Natural killer cell (primary cell): ENCODE measurements at regions not wholly inside any gene's neighbourhood (a gene's known extent, or its start where the extent isn't known, plus 50 kb on each side); places are given as distances from the start of the nearest gene placed in this dataset.
A peak's percentile ranks its signal among the peaks of the same experiment; 100 is the strongest.

Source experiments
- ATAC-seq, 3 donors: fragments of 150-1000 bp in 2 of 3; fragments of 200-7000 bp in 1 of 3; cut with Tn5 transposase; 1 replicate in 1 of 3; 2 replicates in 2 of 3; pipeline ENCODE4 v1.10.0; 2021; ENCODE audit warnings: mild to moderate bottlenecking in 2 of 3, moderate library complexity in 2 of 3
- DNase-seq, 2 donors: peaks; one replicate each; pipeline versions ENCODE4 v3.0.0 to v3.0.0-alpha.2; 2013 to 2021; ENCODE audit warnings: mixed read lengths in 1 of 2
- H3K27ac ChIP-seq: one replicate; pipeline ENCODE4 v1.5.1; 2013; ENCODE audit warnings: mild to moderate bottlenecking, low read length
- H3K27me3 ChIP-seq: one replicate; pipeline ENCODE4 v1.6.1; 2013; ENCODE audit warnings: low read length; ENCODE audit not compliant: control insufficient read depth, insufficient read depth
- H3K36me3 ChIP-seq: one replicate; pipeline ENCODE4 v1.6.1; 2013; ENCODE audit warnings: low read length; ENCODE audit not compliant: control insufficient read depth, insufficient read depth
- H3K4me1 ChIP-seq: one replicate; pipeline ENCODE4 v1.6.1; 2013; ENCODE audit warnings: low read length; ENCODE audit not compliant: control insufficient read depth, insufficient read depth
- H3K4me3 ChIP-seq: one replicate; pipeline ENCODE4 v1.5.1; 2013; ENCODE audit warnings: low read length
- H3K9me3 ChIP-seq: one replicate; pipeline ENCODE4 v1.6.1; 2013; ENCODE audit warnings: low read length; ENCODE audit not compliant: control insufficient read depth, insufficient read depth
- H3K27ac Mint-ChIP-seq, 2 donors: one replicate each; pipeline ENCODE4 v1.8.0; 2022; ENCODE audit warnings: mild to moderate bottlenecking in 2 of 2, mixed read lengths in 2 of 2, moderate library complexity in 1 of 2
- H3K27me3 Mint-ChIP-seq, 2 donors: one replicate each; pipeline ENCODE4 v1.8.0; 2022; ENCODE audit warnings: low read depth in 2 of 2, mixed read lengths in 2 of 2
- H3K36me3 Mint-ChIP-seq: one replicate; pipeline ENCODE4 v1.8.0; 2022; ENCODE audit warnings: mixed read lengths
- H3K4me1 Mint-ChIP-seq, 2 donors: one replicate each; pipeline ENCODE4 v1.8.0; 2022; ENCODE audit warnings: mixed read lengths in 2 of 2
- H3K4me3 Mint-ChIP-seq: one replicate; pipeline ENCODE4 v1.8.0; 2022; ENCODE audit warnings: mild to moderate bottlenecking, moderate library complexity, mixed read lengths
- H3K9me3 Mint-ChIP-seq, 2 donors: one replicate each; pipeline ENCODE4 v1.8.0; 2022; ENCODE audit warnings: mixed read lengths in 2 of 2
- CTCF ChIP-seq: fragments of 200-600 bp; IDR thresholded peaks from one replicate; pipeline ENCODE4 v1.8.0; 2022; ENCODE audit warnings: antibody characterized with exemption
- WGBS: methylation state at CpG from one replicate; pipeline ENCODE4 v1.1.7; 2013; ENCODE audit warnings: missing lambda C conversion rate; ENCODE audit not compliant: insufficient coverage; 5-methylcytosine and 5-hydroxymethylcytosine counted together
- intact Hi-C: fragments of 100-400 bp; cut with micrococcal nuclease; formaldehyde crosslinking; loops from one replicate; pipeline ENCODE4 v1.14.2; 2022

GRCh38 chr13:79998381-79998880 lies 342.5 kb downstream of the SPRY2 start:
- DNase-seq (no peak), ATAC-seq (no peak)
- WGBS, result 86% methylated on average over 4 of the region's 4 CpGs
- Mint-ChIP-seq H3K27me3 (no peaks in the 10 kb centered on the region), H3K27ac (no peak overlapping the region), H3K4me1 (peaks cover 14 to 17% of the 10 kb centered on the region in 2 donors), H3K4me3 (no peak overlapping the region), H3K9me3 (no peaks in the 10 kb centered on the region), H3K36me3 (no peaks in the 10 kb centered on the region)
- H3K9me3 ChIP-seq, result no peaks in the 10 kb centered on the region
- TF ChIP-seq CTCF, result no peak
- H3K27ac ChIP-seq, result no peak overlapping the region
- no peak overlapping the region for H3K4me3 ChIP-seq
- H3K4me1 ChIP-seq, result no peaks in the 10 kb centered on the region
- intact Hi-C loops, result no loop called here
- H3K36me3 ChIP-seq, result no peaks in the 10 kb centered on the region
- H3K27me3 ChIP-seq, result no peaks in the 10 kb centered on the region

GRCh38 chr13:79997244-79997643 lies 343.7 kb downstream of the SPRY2 start:
- H3K4me1 Mint-ChIP-seq, result peaks cover 14 to 17% of the 10 kb centered on the region in 2 donors
- TF ChIP-seq CTCF, result no peak
- H3K9me3 Mint-ChIP-seq, result no peaks in the 10 kb centered on the region
- H3K4me3 Mint-ChIP-seq, result no peak overlapping the region
- H3K27me3 ChIP-seq, result no peaks in the 10 kb centered on the region
- H3K4me3 ChIP-seq, result no peak overlapping the region
- H3K36me3 ChIP-seq, result no peaks in the 10 kb centered on the region
- H3K27me3 Mint-ChIP-seq, result no peaks in the 10 kb centered on the region
- intact Hi-C loops, result no loop called here
- H3K9me3 ChIP-seq, result no peaks in the 10 kb centered on the region
- ATAC-seq (no peak), DNase-seq (no peak)
- H3K27ac Mint-ChIP-seq, result no peak overlapping the region
- no peak overlapping the region for H3K27ac ChIP-seq
- no peaks in the 10 kb centered on the region for H3K4me1 ChIP-seq
- no peaks in the 10 kb centered on the region for H3K36me3 Mint-ChIP-seq
- 47% methylated on average over 3 of the region's 3 CpGs for WGBS

- Mint-ChIP-seq H3K36me3 (no peaks in the 10 kb centered on the region), H3K4me1 (peaks cover 14 to 17% of the 10 kb centered on the region in 2 donors), H3K4me3 (no peak overlapping the region), H3K27ac (no peak overlapping the region), H3K27me3 (no peaks in the 10 kb centered on the region), H3K9me3 (no peaks in the 10 kb centered on the region)
- DNase-seq (no peak), ATAC-seq (peak in 2 of 3 donors; percentile 62 to 78)
- Histone ChIP-seq H3K36me3 (no peaks in the 10 kb centered on the region), H3K27ac (no peak overlapping the region), H3K9me3 (no peaks in the 10 kb centered on the region), H3K4me1 (no peaks in the 10 kb centered on the region), H3K27me3 (no peaks in the 10 kb centered on the region), H3K4me3 (no peak overlapping the region)
- no peak for TF ChIP-seq CTCF
- intact Hi-C loops, result no loop called here
These were observed 345.6 kb downstream of the SPRY2 start for GRCh38 chr13:79995334-79995733.

GRCh38 chr13:79992111-79992510 lies 348.8 kb downstream of the SPRY2 start:
- H3K27me3 Mint-ChIP-seq, result peaks cover 0 to 3% of the 10 kb centered on the region in 2 donors
- no peak for TF ChIP-seq CTCF
- H3K4me3 Mint-ChIP-seq, result no peak overlapping the region
- Histone ChIP-seq H3K36me3 (no peaks in the 10 kb centered on the region), H3K27ac (no peak overlapping the region), H3K27me3 (no peaks in the 10 kb centered on the region), H3K9me3 (no peaks in the 10 kb centered on the region), H3K4me3 (no peak overlapping the region), H3K4me1 (no peaks in the 10 kb centered on the region)
- DNase-seq (no peak), ATAC-seq (no peak)
- H3K9me3 Mint-ChIP-seq, result peaks cover 0 to 7% of the 10 kb centered on the region in 2 donors
- no peak overlapping the region for H3K27ac Mint-ChIP-seq
- no CpG with 5 or more reads among the region's 1 CpG for WGBS
- H3K36me3 Mint-ChIP-seq, result no peaks in the 10 kb centered on the region
- intact Hi-C loops, result no loop called here
- H3K4me1 Mint-ChIP-seq, result peaks cover 13 to 15% of the 10 kb centered on the region in 2 donors
